ENCODE measurements at regions not wholly inside any gene's neighbourhood (a gene's known extent, or its start where the extent isn't known, plus 50 kb on each side); places are given as distances from the start of the nearest gene placed in this dataset.

DNA sequence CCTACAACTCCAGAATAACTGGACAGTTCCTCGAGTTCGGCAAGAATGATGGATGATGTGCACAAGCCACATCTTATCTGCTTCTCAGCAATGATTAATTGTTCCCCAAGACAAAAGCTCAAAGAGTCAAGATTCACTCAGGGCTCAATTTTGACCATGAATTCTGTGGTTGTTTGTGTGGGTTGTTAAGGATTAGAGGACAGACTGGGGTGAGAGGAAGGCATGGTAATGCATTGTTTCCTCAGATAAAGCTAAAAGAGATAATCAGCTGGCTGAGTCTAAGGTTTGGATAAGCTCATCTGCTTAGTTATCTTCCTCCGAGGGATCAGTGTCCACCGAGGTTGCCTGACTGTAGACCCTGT, 161.0 kb downstream of the CPEB2 start:
- TF ChIP-seq, protein P1, sequence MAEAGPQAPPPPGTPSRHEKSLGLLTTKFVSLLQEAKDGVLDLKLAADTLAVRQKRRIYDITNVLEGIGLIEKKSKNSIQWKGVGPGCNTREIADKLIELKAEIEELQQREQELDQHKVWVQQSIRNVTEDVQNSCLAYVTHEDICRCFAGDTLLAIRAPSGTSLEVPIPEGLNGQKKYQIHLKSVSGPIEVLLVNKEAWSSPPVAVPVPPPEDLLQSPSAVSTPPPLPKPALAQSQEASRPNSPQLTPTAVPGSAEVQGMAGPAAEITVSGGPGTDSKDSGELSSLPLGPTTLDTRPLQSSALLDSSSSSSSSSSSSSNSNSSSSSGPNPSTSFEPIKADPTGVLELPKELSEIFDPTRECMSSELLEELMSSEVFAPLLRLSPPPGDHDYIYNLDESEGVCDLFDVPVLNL (IDR thresholded peaks at IDR 0.05; ENCODE audit: low read depth, low read length): no peak
- TF ChIP-seq BCL11A (IDR thresholded peaks at IDR 0.05; ENCODE audit: low read depth, low read length) (no peak), HDAC2 (IDR thresholded peaks at IDR 0.05) (no peak), ATF7 (IDR thresholded peaks at IDR 0.05; ENCODE audit: low read depth) (no peak), CHD2 (IDR thresholded peaks at IDR 0.05; ENCODE audit: borderline replicate concordance, low read depth, low read length) (no peak), TAF1 (IDR thresholded peaks at IDR 0.05; ENCODE audit: borderline replicate concordance, low read depth, low read length) (no peak)
- TF ChIP-seq, protein P2, sequence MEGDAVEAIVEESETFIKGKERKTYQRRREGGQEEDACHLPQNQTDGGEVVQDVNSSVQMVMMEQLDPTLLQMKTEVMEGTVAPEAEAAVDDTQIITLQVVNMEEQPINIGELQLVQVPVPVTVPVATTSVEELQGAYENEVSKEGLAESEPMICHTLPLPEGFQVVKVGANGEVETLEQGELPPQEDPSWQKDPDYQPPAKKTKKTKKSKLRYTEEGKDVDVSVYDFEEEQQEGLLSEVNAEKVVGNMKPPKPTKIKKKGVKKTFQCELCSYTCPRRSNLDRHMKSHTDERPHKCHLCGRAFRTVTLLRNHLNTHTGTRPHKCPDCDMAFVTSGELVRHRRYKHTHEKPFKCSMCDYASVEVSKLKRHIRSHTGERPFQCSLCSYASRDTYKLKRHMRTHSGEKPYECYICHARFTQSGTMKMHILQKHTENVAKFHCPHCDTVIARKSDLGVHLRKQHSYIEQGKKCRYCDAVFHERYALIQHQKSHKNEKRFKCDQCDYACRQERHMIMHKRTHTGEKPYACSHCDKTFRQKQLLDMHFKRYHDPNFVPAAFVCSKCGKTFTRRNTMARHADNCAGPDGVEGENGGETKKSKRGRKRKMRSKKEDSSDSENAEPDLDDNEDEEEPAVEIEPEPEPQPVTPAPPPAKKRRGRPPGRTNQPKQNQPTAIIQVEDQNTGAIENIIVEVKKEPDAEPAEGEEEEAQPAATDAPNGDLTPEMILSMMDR (IDR thresholded peaks at IDR 0.05 in 2 of 3, conservative IDR thresholded peaks at IDR 0.05 in 1 of 3; ENCODE audit: control insufficient read depth in 2 of 3, extremely low read depth in 1 of 3, insufficient read depth in 1 of 3, low read depth in 3 of 3, low read length in 3 of 3): no peak
- TF ChIP-seq, protein P3, sequence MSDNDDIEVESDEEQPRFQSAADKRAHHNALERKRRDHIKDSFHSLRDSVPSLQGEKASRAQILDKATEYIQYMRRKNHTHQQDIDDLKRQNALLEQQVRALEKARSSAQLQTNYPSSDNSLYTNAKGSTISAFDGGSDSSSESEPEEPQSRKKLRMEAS (IDR thresholded peaks at IDR 0.05; ENCODE audit: low read depth, low read length): no peak
